Kidney epithelial cell (primary cell): ENCODE measurements at regions not wholly inside any gene's neighbourhood (a gene's known extent, or its start where the extent isn't known, plus 50 kb on each side); places are given as distances from the start of the nearest gene placed in this dataset.

Source experiments
- DNase-seq: peaks from one replicate; pipeline ENCODE4 v3.0.0-alpha.2; 2010; ENCODE audit warnings: low read depth
- H3K27me3 ChIP-seq: 2 replicates; pipeline ENCODE4 v1.6.0; 2011; ENCODE audit warnings: low read length; ENCODE audit not compliant: control insufficient read depth, insufficient read depth
- H3K36me3 ChIP-seq: 2 replicates; pipeline ENCODE4 v1.5.1; 2011; ENCODE audit warnings: low read length; ENCODE audit not compliant: control insufficient read depth, insufficient read depth
- H3K4me3 ChIP-seq: 2 replicates; pipeline ENCODE4 v1.5.1; 2011; ENCODE audit warnings: low read depth, mild to moderate bottlenecking, control low read depth, low read length
- TF ChIP-seq, protein P1 (sequence below): IDR thresholded peaks from 2 replicates; pipeline ENCODE4 v1.5.1; 2011; ENCODE audit warnings: mild to moderate bottlenecking, moderate library complexity, low read length, control low read depth, inconsistent platforms; ENCODE audit not compliant: insufficient read depth, poor library complexity, severe bottlenecking

DNA sequence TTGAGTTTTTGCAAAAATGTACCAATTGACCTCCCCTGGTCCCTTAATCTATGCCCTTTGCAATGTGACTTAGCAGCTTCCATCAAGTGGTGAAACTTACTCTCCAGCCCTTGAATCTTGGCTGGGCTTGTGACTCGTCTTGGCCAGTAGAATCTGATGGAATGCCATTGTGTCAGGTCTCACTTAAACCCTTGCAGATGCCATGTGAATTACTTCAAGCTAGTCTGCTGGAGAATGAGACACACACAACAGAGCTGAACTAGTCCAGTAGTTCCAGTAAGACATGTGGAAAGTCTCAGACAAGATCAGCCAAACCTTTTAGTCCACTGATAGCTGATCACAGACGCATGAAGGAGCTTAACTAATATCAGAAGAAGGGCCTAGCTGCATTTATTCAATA lies 567.8 kb upstream of the CPEB2 start:
- TF ChIP-seq, protein P1, sequence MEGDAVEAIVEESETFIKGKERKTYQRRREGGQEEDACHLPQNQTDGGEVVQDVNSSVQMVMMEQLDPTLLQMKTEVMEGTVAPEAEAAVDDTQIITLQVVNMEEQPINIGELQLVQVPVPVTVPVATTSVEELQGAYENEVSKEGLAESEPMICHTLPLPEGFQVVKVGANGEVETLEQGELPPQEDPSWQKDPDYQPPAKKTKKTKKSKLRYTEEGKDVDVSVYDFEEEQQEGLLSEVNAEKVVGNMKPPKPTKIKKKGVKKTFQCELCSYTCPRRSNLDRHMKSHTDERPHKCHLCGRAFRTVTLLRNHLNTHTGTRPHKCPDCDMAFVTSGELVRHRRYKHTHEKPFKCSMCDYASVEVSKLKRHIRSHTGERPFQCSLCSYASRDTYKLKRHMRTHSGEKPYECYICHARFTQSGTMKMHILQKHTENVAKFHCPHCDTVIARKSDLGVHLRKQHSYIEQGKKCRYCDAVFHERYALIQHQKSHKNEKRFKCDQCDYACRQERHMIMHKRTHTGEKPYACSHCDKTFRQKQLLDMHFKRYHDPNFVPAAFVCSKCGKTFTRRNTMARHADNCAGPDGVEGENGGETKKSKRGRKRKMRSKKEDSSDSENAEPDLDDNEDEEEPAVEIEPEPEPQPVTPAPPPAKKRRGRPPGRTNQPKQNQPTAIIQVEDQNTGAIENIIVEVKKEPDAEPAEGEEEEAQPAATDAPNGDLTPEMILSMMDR, result no peak
- H3K36me3 ChIP-seq, result no peaks in the 10 kb centered on the region
- H3K27me3 ChIP-seq, result no peaks in the 10 kb centered on the region
- H3K4me3 ChIP-seq, result no peak overlapping the region
- no peak for DNase-seq

DNA sequence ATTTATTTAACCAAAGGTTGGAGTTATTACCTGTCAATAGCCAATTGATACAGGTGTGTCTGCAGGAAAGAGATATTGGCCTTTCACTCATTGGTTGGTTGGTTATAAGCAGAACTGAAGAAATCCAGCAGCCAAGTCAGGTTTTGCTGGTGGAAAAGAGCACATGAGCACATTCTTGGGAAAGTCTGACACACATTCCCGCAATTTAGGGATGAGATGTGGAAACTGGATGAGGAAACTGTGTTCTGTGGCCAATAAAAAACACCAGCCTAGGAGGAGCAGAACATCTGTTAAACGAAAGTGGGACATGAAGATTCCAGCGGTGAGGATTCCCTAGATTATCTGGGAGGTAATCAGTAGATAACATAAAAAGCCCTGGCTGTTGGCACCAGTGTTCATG lies 567.4 kb upstream of the CPEB2 start:
- Histone ChIP-seq H3K27me3 (no peaks in the 10 kb centered on the region), H3K4me3 (no peak overlapping the region), H3K36me3 (no peaks in the 10 kb centered on the region)
- DNase-seq, result no peak
- TF ChIP-seq, protein P1, result no peak

DNA sequence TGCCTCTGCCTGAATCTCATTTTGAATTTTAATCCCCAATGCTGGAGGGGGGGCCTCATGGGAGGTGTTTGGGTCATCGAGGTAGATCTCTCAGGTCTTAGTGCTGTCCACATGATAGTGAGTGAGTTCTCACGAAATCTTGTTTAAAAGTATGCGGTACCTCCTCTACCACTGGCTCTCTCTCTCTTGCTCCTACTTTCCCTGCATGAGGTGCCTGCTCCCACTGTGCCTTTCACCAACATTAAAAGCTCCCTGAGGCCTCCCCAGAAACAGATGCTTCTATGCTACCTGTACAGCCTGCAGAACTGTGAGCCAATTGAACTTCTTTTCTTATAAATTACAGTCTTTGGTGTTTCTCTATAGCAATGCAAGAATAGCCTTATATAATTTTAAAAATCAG lies 560.7 kb upstream of the CPEB2 start:
- no peaks in the 10 kb centered on the region for H3K27me3 ChIP-seq
- DNase-seq, result no peak
- H3K36me3 ChIP-seq, result no peaks in the 10 kb centered on the region
- TF ChIP-seq, protein P1, result no peak
- H3K4me3 ChIP-seq, result no peak overlapping the region

DNA sequence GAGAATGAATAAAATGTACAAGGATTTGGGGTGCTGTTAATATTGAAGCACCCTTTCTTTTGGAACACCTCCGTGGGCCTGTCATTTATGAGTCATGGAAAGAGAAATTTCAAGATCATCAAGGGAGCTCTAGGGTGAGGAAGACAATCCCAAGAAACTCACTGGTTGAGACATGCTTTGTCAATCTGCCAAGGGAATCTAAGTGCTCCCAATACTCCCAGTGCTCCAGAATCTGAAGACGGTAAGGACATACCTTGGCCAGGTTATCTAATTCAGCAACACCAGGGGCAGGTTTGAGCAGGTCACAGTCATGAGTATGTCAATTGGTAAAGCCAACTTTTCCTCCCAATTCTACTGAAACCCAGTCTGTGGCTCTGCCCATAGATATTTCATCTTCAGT lies 556.4 kb upstream of the CPEB2 start:
- no peak overlapping the region for H3K4me3 ChIP-seq
- DNase-seq, result no peak
- no peaks in the 10 kb centered on the region for H3K36me3 ChIP-seq
- H3K27me3 ChIP-seq, result no peaks in the 10 kb centered on the region
- TF ChIP-seq, protein P1, result no peak

DNA sequence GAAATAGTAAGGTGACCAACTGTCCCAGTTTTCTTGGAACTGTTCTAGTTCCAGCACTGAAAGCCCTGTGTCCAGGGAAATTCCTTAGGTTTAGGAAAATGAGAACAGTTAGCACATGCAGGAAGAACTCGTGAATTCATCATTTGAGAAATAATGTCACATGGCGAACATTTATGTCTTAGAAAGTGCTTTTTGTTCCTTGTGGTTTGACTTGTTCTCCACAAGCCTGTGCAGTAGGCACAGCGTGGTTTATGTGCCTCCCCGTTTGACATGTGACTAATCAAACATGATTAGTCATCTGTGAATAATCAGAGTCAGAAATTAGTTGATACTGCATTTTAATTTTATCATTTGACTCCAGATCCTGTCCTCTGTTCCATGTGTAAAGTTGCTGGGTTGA lies 556.0 kb upstream of the CPEB2 start:
- DNase-seq, result no peak
- TF ChIP-seq, protein P1, result no peak
- Histone ChIP-seq H3K36me3 (no peaks in the 10 kb centered on the region), H3K4me3 (no peak overlapping the region), H3K27me3 (no peaks in the 10 kb centered on the region)

DNA sequence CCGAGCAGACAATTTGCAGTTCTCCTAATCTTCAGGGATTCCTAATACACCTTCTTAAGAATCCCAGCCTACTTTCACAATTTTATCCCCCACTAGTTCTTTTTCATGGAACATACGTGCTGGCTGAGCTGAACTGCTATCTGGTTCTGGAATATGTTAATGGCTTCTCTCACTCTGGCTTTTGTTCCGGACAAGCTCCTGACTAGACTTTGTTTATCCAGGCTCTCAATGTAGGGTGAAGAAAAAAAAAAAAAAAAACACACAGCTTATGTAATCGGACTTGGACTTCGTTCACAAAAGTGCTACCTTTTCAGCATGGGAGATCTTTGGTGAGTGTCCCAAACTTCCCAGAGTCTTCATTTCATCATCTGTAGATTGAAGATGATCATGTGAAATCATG lies 555.4 kb upstream of the CPEB2 start:
- TF ChIP-seq, protein P1, result no peak
- Histone ChIP-seq H3K27me3 (no peaks in the 10 kb centered on the region), H3K4me3 (no peak overlapping the region), H3K36me3 (no peaks in the 10 kb centered on the region)
- DNase-seq, result no peak
